ENCODE measurements at regions not wholly inside any gene's neighbourhood (a gene's known extent, or its start where the extent isn't known, plus 50 kb on each side); places are given as distances from the start of the nearest gene placed in this dataset.

DNA sequence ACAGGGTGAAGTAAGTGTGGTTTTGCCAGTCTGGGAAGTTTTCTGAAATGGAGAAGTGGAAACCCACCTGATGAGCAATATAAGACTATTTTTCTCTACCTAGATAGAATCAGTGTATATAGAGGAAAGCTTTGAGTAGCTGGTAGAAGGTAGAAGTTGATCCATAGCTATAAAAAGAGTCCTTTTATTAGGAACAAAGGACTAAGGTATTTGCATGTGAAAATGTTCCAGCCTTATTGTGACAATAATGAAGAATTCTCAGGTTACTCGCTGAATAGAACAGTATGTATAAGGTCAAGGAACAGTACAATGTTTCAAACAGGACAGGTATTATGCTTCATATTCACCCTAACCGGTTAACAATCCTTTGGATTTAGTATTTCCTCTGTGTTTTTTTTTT, 972.2 kb downstream of the OTOL1 start:
- TF ChIP-seq EZH2phosphoT487 (IDR thresholded peaks at IDR 0.05; ENCODE audit: borderline replicate concordance) = no peak
- Histone ChIP-seq H3K79me2 (ENCODE audit: insufficient read depth, low read length) (no peaks in the 10 kb centered on the region), H3K4me3 (ENCODE audit: low read length, poor library complexity, severe bottlenecking) (no peak overlapping the region), H3F3A (ENCODE audit: low read depth) (no peaks in the 10 kb centered on the region), H3K27me3 (ENCODE audit: insufficient read depth, low read length, poor library complexity, severe bottlenecking) (no peaks in the 10 kb centered on the region), H3K9ac (ENCODE audit: low read depth, low read length, poor library complexity, severe bottlenecking) (no peak overlapping the region), H3K4me1 (ENCODE audit: insufficient read depth, low read length, poor library complexity, severe bottlenecking) (no peaks in the 10 kb centered on the region), H2AFZ (ENCODE audit: low read length) (no peak overlapping the region), H3K9me2 (replicated peaks; ENCODE audit: low read depth, low read length) (no peaks in the 10 kb centered on the region), H3K36me3 (ENCODE audit: insufficient read depth, low read length) (no peaks in the 10 kb centered on the region), H3K9me3 (ENCODE audit: insufficient read depth, low read depth, low read length) (no peaks in the 10 kb centered on the region), H3K4me2 (ENCODE audit: low read depth, low read length, poor library complexity, severe bottlenecking) (no peak overlapping the region), H4K20me1 (ENCODE audit: insufficient read depth, low read length, poor library complexity, severe bottlenecking) (no peaks in the 10 kb centered on the region)

DNA sequence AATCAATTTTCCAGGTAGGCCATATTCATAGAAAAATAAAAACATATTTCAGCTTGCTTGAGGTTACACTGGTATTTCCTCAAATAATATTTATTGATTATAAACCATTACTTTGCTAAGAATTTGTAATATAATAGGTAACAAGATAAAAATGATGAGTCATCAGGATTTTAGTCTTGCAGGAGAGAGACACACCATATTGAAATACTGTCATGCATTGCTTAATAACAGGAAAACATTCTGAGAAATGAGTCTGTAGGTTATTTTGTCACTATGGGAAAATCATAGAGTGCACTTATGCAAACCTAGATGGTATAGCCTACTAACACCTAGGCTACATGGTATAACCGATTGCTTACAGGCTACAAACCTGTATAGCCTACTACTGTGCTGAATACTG, 990.5 kb downstream of the OTOL1 start:
- H3F3A ChIP-seq (ENCODE audit: low read depth) = no peaks in the 10 kb centered on the region
- H3K79me2 ChIP-seq (ENCODE audit: insufficient read depth, low read length) = no peaks in the 10 kb centered on the region
- H2AFZ ChIP-seq (ENCODE audit: low read length) = no peak overlapping the region
- no peak overlapping the region for H3K9ac ChIP-seq (ENCODE audit: low read depth, low read length, poor library complexity, severe bottlenecking)
- H4K20me1 ChIP-seq (ENCODE audit: insufficient read depth, low read length, poor library complexity, severe bottlenecking) = no peaks in the 10 kb centered on the region
- no peaks in the 10 kb centered on the region for H3K9me2 ChIP-seq (replicated peaks; ENCODE audit: low read depth, low read length)
- H3K27me3 ChIP-seq (ENCODE audit: insufficient read depth, low read length, poor library complexity, severe bottlenecking) = no peaks in the 10 kb centered on the region
- H3K9me3 ChIP-seq (ENCODE audit: insufficient read depth, low read depth, low read length) = no peaks in the 10 kb centered on the region
- H3K36me3 ChIP-seq (ENCODE audit: insufficient read depth, low read length) = no peaks in the 10 kb centered on the region
- H3K4me1 ChIP-seq (ENCODE audit: insufficient read depth, low read length, poor library complexity, severe bottlenecking) = no peaks in the 10 kb centered on the region
- H3K4me2 ChIP-seq (ENCODE audit: low read depth, low read length, poor library complexity, severe bottlenecking) = no peak overlapping the region
- H3K4me3 ChIP-seq (ENCODE audit: low read length, poor library complexity, severe bottlenecking) = no peak overlapping the region
- TF ChIP-seq EZH2phosphoT487 (IDR thresholded peaks at IDR 0.05; ENCODE audit: borderline replicate concordance) = no peak
- TF ChIP-seq, protein P1, sequence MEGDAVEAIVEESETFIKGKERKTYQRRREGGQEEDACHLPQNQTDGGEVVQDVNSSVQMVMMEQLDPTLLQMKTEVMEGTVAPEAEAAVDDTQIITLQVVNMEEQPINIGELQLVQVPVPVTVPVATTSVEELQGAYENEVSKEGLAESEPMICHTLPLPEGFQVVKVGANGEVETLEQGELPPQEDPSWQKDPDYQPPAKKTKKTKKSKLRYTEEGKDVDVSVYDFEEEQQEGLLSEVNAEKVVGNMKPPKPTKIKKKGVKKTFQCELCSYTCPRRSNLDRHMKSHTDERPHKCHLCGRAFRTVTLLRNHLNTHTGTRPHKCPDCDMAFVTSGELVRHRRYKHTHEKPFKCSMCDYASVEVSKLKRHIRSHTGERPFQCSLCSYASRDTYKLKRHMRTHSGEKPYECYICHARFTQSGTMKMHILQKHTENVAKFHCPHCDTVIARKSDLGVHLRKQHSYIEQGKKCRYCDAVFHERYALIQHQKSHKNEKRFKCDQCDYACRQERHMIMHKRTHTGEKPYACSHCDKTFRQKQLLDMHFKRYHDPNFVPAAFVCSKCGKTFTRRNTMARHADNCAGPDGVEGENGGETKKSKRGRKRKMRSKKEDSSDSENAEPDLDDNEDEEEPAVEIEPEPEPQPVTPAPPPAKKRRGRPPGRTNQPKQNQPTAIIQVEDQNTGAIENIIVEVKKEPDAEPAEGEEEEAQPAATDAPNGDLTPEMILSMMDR (conservative IDR thresholded peaks at IDR 0.05; ENCODE audit: low read length) = no peak

DNA sequence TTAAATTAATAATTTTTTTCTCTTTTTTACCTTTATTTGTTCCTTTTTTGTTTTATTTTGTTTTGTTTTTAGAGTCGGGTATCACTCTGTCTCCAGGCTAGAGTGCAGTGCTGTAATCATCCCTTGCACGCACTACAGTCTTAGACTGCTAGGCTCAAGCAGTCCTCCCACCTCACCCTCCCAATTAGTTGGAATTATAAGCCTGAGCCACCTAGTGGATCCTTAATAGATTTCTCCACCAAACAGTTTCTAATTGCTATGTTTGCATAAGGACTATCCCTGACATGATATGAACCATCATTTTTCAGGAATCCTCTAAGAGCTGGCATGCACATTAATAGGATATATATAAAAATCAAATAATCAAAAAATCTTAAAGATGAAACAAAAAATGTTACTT, 993.2 kb downstream of the OTOL1 start:
- Histone ChIP-seq H3K4me1 (ENCODE audit: insufficient read depth, low read length, poor library complexity, severe bottlenecking) (peaks cover 3% of the 10 kb centered on the region), H3K27me3 (ENCODE audit: insufficient read depth, low read length, poor library complexity, severe bottlenecking) (no peaks in the 10 kb centered on the region), H3F3A (ENCODE audit: low read depth) (no peaks in the 10 kb centered on the region), H3K36me3 (ENCODE audit: insufficient read depth, low read length) (no peaks in the 10 kb centered on the region), H3K9me3 (ENCODE audit: insufficient read depth, low read depth, low read length) (no peaks in the 10 kb centered on the region), H4K20me1 (ENCODE audit: insufficient read depth, low read length, poor library complexity, severe bottlenecking) (no peaks in the 10 kb centered on the region), H3K9ac (ENCODE audit: low read depth, low read length, poor library complexity, severe bottlenecking) (no peak overlapping the region), H3K4me2 (ENCODE audit: low read depth, low read length, poor library complexity, severe bottlenecking) (no peak overlapping the region), H2AFZ (ENCODE audit: low read length) (no peak overlapping the region), H3K79me2 (ENCODE audit: insufficient read depth, low read length) (no peaks in the 10 kb centered on the region), H3K9me2 (replicated peaks; ENCODE audit: low read depth, low read length) (no peaks in the 10 kb centered on the region), H3K4me3 (ENCODE audit: low read length, poor library complexity, severe bottlenecking) (no peak overlapping the region)
- TF ChIP-seq, protein P1 (conservative IDR thresholded peaks at IDR 0.05; ENCODE audit: low read length) = peak; percentile 43
- no peak for TF ChIP-seq EZH2phosphoT487 (IDR thresholded peaks at IDR 0.05; ENCODE audit: borderline replicate concordance)

DNA sequence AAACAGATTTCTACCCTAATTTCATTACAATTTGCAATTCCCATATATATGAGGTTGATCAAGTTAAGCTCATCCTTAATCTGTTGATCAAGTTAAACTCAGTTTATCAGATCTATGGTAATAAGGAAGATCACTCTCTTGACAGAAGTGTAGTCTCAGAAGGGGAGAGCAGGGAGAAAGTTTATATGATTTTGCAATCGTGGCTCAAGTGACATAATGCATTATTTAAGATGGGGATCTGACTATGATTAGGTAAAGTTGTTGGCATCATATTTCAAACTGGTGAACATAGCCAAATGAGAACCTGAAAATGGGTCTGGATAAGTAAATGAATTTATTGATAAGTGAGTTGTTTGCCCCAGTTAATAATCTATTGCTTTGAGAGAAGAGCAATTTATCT, 995.3 kb downstream of the OTOL1 start:
- Histone ChIP-seq H3K79me2 (ENCODE audit: insufficient read depth, low read length) (no peaks in the 10 kb centered on the region), H3K4me3 (ENCODE audit: low read length, poor library complexity, severe bottlenecking) (no peak overlapping the region), H3K9ac (ENCODE audit: low read depth, low read length, poor library complexity, severe bottlenecking) (no peak overlapping the region), H3K4me2 (ENCODE audit: low read depth, low read length, poor library complexity, severe bottlenecking) (no peak overlapping the region), H3K9me2 (replicated peaks; ENCODE audit: low read depth, low read length) (no peaks in the 10 kb centered on the region), H3F3A (ENCODE audit: low read depth) (no peaks in the 10 kb centered on the region), H4K20me1 (ENCODE audit: insufficient read depth, low read length, poor library complexity, severe bottlenecking) (no peaks in the 10 kb centered on the region), H3K36me3 (ENCODE audit: insufficient read depth, low read length) (no peaks in the 10 kb centered on the region), H2AFZ (ENCODE audit: low read length) (no peak overlapping the region), H3K4me1 (ENCODE audit: insufficient read depth, low read length, poor library complexity, severe bottlenecking) (peaks cover 3% of the 10 kb centered on the region), H3K27me3 (ENCODE audit: insufficient read depth, low read length, poor library complexity, severe bottlenecking) (no peaks in the 10 kb centered on the region), H3K9me3 (ENCODE audit: insufficient read depth, low read depth, low read length) (no peaks in the 10 kb centered on the region)
- no peak for TF ChIP-seq EZH2phosphoT487 (IDR thresholded peaks at IDR 0.05; ENCODE audit: borderline replicate concordance)
- TF ChIP-seq, protein P1 (conservative IDR thresholded peaks at IDR 0.05; ENCODE audit: low read length) = no peak

Measured in Loucy (cell line).